A549 (cell line): ENCODE measurements at regions not wholly inside any gene's neighbourhood (a gene's known extent, or its start where the extent isn't known, plus 50 kb on each side); places are given as distances from the start of the nearest gene placed in this dataset.

Experiments used
- ATAC-seq, 2 experiments: fragments of 200-7000 bp in 1 of 2; fragments of >200 bp in 1 of 2; cut with Nextera tagmentation in 1 of 2; cut with Tn5 transposase in 1 of 2; 3 replicates each; pipeline versions ENCODE4 v1.8.0 to v1.9.1; 2018 to 2020; ENCODE audit warnings: mild to moderate bottlenecking in 1 of 2, moderate library complexity in 1 of 2
- CTCF ChIA-PET: fragments of 300-600 bp; sonication (Branson Sonifier 250); formaldehyde crosslinking; extraction: SDS; loops from one replicate; lab custom pipeline; 2021; ENCODE audit warnings: antibody characterized with exemption, inconsistent platforms; lab: Yijun Ruan, JAX
- POLR2A ChIA-PET: fragments of 350-600 bp; formaldehyde crosslinking; extraction: SDS; loops from one replicate; lab custom pipeline; 2021; ENCODE audit warnings: antibody characterized with exemption, inconsistent platforms; lab: Yijun Ruan, JAX
- DNase-seq, 2 experiments: peaks; one replicate each; pipeline versions ENCODE4 v3.0.0 to v3.0.0-alpha.2; 2011 to 2016; ENCODE audit warnings: low read depth in 1 of 2, low spot score in 1 of 2
- FAIRE-seq: peaks from 2 replicates; lab custom pipeline; 2011; peaks lifted over from hg19 to GRCh38; lab: Jason Lieb, UNC
- H3K27ac ChIP-seq, 2 experiments: fragments of >200 bp; sonication (Bioruptor Twin); formaldehyde crosslinking; 3 replicates each; pipeline ENCODE4 v1.5.1; 2016 to 2017
- H3K4me1 ChIP-seq: fragments of >200 bp; sonication (Bioruptor Twin); formaldehyde crosslinking; 3 replicates; pipeline ENCODE4 v1.6.1; 2016
- H3K4me2 ChIP-seq: fragments of >200 bp; sonication (Bioruptor Twin); formaldehyde crosslinking; 3 replicates; pipeline ENCODE4 v1.6.1; 2016
- H3K4me3 ChIP-seq: fragments of >200 bp; sonication (Bioruptor Twin); formaldehyde crosslinking; 3 replicates; pipeline ENCODE4 v1.5.1; 2016
- H3K9me3 ChIP-seq: fragments of >200 bp; sonication (Bioruptor Twin); formaldehyde crosslinking; 3 replicates; pipeline ENCODE4 v1.6.1; 2016
- BHLHE40 ChIP-seq: IDR thresholded peaks from 2 replicates; pipeline ENCODE4 v1.6.1; 2012; ENCODE audit warnings: low read depth, low read length, inconsistent platforms
- EP300 ChIP-seq, 2 experiments: fragments of >200 bp; sonication (Bioruptor Twin); formaldehyde crosslinking; IDR thresholded peaks; 2 replicates in 1 of 2; 3 replicates in 1 of 2; pipeline ENCODE4 v1.6.1; 2016 to 2017
- ESRRA ChIP-seq: fragments of 150-350 bp; IDR thresholded peaks from 2 replicates; pipeline ENCODE4 v1.6.1; 2014; ENCODE audit warnings: mild to moderate bottlenecking, low read length, borderline replicate concordance
- HDAC2 ChIP-seq: fragments of 200-600 bp; sonication (generic); IDR thresholded peaks from 2 replicates; pipeline ENCODE4 v1.6.1; 2016
- HEYL ChIP-seq: fragments of 250-450 bp; sonication (Bioruptor Pico); IDR thresholded peaks from 2 replicates; pipeline ENCODE4 v1.8.0; 2021; ENCODE audit warnings: mild to moderate bottlenecking, moderate library complexity
- HOXA7 ChIP-seq: fragments of 250-450 bp; sonication (Bioruptor Pico); IDR thresholded peaks from 2 replicates; pipeline ENCODE4 v1.5.0; 2020; ENCODE audit warnings: mild to moderate bottlenecking, moderate library complexity
- HOXB5 ChIP-seq: fragments of 250-450 bp; sonication (Bioruptor Pico); IDR thresholded peaks from 2 replicates; pipeline ENCODE4 v1.5.0; 2020; ENCODE audit warnings: mild to moderate bottlenecking, moderate library complexity
- JUN ChIP-seq, 2 experiments: fragments of >200 bp; sonication (Bioruptor Twin); formaldehyde crosslinking; IDR thresholded peaks; 2 replicates in 1 of 2; 3 replicates in 1 of 2; pipeline ENCODE4 v1.6.1; 2016 to 2017
- MAFK ChIP-seq: fragments of 450-650 bp; IDR thresholded peaks from 2 replicates; pipeline ENCODE4 v1.6.1; 2014; ENCODE audit not compliant: partially characterized antibody
- MAZ ChIP-seq: fragments of 150-350 bp; IDR thresholded peaks from 2 replicates; pipeline ENCODE4 v1.6.1; 2014; ENCODE audit warnings: antibody characterized with exemption, low read depth, low read length, borderline replicate concordance
- NPAS2 ChIP-seq: fragments of 250-450 bp; sonication (Bioruptor Pico); IDR thresholded peaks from 2 replicates; pipeline ENCODE4 v1.8.0; 2022; ENCODE audit warnings: mild to moderate bottlenecking, moderate library complexity, borderline replicate concordance
- PHF8 ChIP-seq: fragments of 200-600 bp; sonication (generic); IDR thresholded peaks from 2 replicates; pipeline ENCODE4 v1.6.1; 2016; ENCODE audit warnings: low read depth, mild to moderate bottlenecking, antibody characterized with exemption, moderate library complexity, borderline replicate concordance
- POLR2A ChIP-seq: IDR thresholded peaks from 2 replicates; pipeline ENCODE4 v1.6.1; 2012; ENCODE audit warnings: mild to moderate bottlenecking, low read length
- POLR2AphosphoS2 ChIP-seq: conservative IDR thresholded peaks from 2 replicates; pipeline ENCODE4 v1.6.1; 2012; ENCODE audit warnings: low read length, improper control_type of control experiment, inconsistent platforms
- RAD21 ChIP-seq, 2 experiments: fragments of >200 bp in 1 of 2; sonication (Bioruptor Twin) in 1 of 2; formaldehyde crosslinking in 1 of 2; IDR thresholded peaks in 1 of 2; conservative IDR thresholded peaks in 1 of 2; 2 replicates in 1 of 2; 3 replicates in 1 of 2; pipeline ENCODE4 v1.6.1; 2012 to 2018; ENCODE audit warnings: inconsistent platforms in 1 of 2
- RARB ChIP-seq: fragments of 250-450 bp; sonication (Bioruptor Pico); IDR thresholded peaks from 2 replicates; pipeline ENCODE4 v1.8.0; 2021; ENCODE audit warnings: mild to moderate bottlenecking, moderate library complexity
- RCOR1 ChIP-seq: fragments of 150-350 bp; IDR thresholded peaks from 2 replicates; pipeline ENCODE4 v1.6.1; 2014; ENCODE audit warnings: antibody characterized with exemption, low read length, low read depth
- SMC3 ChIP-seq: fragments of >200 bp; sonication (Bioruptor Twin); formaldehyde crosslinking; IDR thresholded peaks from 3 replicates; pipeline ENCODE4 v1.6.1; 2018; ENCODE audit warnings: inconsistent platforms
- TP53 ChIP-seq: fragments of 250-450 bp; sonication (Bioruptor Pico); IDR thresholded peaks from 2 replicates; pipeline ENCODE4 v1.5.0; 2021; ENCODE audit warnings: mild to moderate bottlenecking, moderate library complexity
- ZFP36 ChIP-seq: fragments of 450-650 bp; IDR thresholded peaks from 2 replicates; pipeline ENCODE4 v1.6.1; 2014; ENCODE audit warnings: borderline replicate concordance; ENCODE audit not compliant: partially characterized antibody
- ZNF302 ChIP-seq: fragments of 250-450 bp; sonication (Bioruptor Pico); IDR thresholded peaks from 2 replicates; pipeline ENCODE4 v1.9.0; 2021; ENCODE audit warnings: inconsistent platforms, mild to moderate bottlenecking, moderate library complexity
- WGBS: methylation state at CpG from one replicate; pipeline ENCODE4 v1.1.6; 2017; ENCODE audit errors: missing lambda C conversion rate; 5-methylcytosine and 5-hydroxymethylcytosine counted together
- TF ChIP-seq, protein P1 (sequence below): fragments of 200-600 bp; sonication (generic); IDR thresholded peaks from 2 replicates; pipeline ENCODE4 v1.6.1; 2016; ENCODE audit warnings: antibody characterized with exemption, mild to moderate bottlenecking, moderate library complexity

- Histone ChIP-seq H3K4me3 (no peak overlapping the region), H3K9me3 (no peaks in the 10 kb centered on the region), H3K27ac (no peak overlapping the region), H3K4me2 (no peak overlapping the region), H3K4me1 (no peaks in the 10 kb centered on the region)
- ATAC-seq (no peak), FAIRE-seq (no peak), DNase-seq (no peak)
- WGBS: 41% methylated on average over 2 of the region's 2 CpGs
- POLR2A ChIA-PET: no interaction called here
- CTCF ChIA-PET: no interaction called here
- TF ChIP-seq RCOR1 (no peak), RAD21 (conservative IDR thresholded peaks at IDR 0.05 in 1 of 2, IDR thresholded peaks at IDR 0.05 in 1 of 2) (no peak), PHF8 (no peak), ZNF302 (CRISPR knock-in tag) (no peak), POLR2AphosphoS2 (no peak), ESRRA (no peak), HEYL (CRISPR knock-in tag) (no peak), JUN (IDR thresholded peaks at IDR 0.05) (no peak), SMC3 (no peak), POLR2A (no peak), MAZ (no peak), BHLHE40 (no peak), ZFP36 (no peak)
- TF ChIP-seq, protein P1, sequence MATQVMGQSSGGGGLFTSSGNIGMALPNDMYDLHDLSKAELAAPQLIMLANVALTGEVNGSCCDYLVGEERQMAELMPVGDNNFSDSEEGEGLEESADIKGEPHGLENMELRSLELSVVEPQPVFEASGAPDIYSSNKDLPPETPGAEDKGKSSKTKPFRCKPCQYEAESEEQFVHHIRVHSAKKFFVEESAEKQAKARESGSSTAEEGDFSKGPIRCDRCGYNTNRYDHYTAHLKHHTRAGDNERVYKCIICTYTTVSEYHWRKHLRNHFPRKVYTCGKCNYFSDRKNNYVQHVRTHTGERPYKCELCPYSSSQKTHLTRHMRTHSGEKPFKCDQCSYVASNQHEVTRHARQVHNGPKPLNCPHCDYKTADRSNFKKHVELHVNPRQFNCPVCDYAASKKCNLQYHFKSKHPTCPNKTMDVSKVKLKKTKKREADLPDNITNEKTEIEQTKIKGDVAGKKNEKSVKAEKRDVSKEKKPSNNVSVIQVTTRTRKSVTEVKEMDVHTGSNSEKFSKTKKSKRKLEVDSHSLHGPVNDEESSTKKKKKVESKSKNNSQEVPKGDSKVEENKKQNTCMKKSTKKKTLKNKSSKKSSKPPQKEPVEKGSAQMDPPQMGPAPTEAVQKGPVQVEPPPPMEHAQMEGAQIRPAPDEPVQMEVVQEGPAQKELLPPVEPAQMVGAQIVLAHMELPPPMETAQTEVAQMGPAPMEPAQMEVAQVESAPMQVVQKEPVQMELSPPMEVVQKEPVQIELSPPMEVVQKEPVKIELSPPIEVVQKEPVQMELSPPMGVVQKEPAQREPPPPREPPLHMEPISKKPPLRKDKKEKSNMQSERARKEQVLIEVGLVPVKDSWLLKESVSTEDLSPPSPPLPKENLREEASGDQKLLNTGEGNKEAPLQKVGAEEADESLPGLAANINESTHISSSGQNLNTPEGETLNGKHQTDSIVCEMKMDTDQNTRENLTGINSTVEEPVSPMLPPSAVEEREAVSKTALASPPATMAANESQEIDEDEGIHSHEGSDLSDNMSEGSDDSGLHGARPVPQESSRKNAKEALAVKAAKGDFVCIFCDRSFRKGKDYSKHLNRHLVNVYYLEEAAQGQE: no peak
These were observed 79.0 kb upstream of the MEI4 start for GRCh38 chr6:77573843-77574242.

GRCh38 chr6:77587963-77588362 lies 64.9 kb upstream of the MEI4 start:
- no peaks in the 10 kb centered on the region for H3K4me1 ChIP-seq
- no peak overlapping the region for H3K4me3 ChIP-seq
- WGBS: 0% methylated on average over 1 of the region's 1 CpG
- POLR2A ChIA-PET: no interaction called here
- no peak overlapping the region for H3K27ac ChIP-seq
- CTCF ChIA-PET: interaction anchor here (0.6 kb wide), 1 partner anchor 1149 kb away, joined by 5 read pairs; no protein-coding TSS in a partner anchor
- H3K9me3 ChIP-seq: no peaks in the 10 kb centered on the region
- no peak for DNase-seq
- FAIRE-seq: no peak
- no peak overlapping the region for H3K4me2 ChIP-seq
- TF ChIP-seq MAFK (no peak), NPAS2 (CRISPR knock-in tag) (no peak), TP53 (no peak), EP300 (IDR thresholded peaks at IDR 0.05) (no peak), HOXA7 (CRISPR knock-in tag) (no peak), HOXB5 (no peak), SMC3 (no peak), BHLHE40 (no peak), HDAC2 (no peak), RARB (CRISPR knock-in tag) (no peak)
- TF ChIP-seq, all 56 proteins: peak for 0
- no peak for ATAC-seq
